ENCODE measurements at regions not wholly inside any gene's neighbourhood (a gene's known extent, or its start where the extent isn't known, plus 50 kb on each side); places are given as distances from the start of the nearest gene placed in this dataset.

- no peaks in the 10 kb centered on the region for H3F3A ChIP-seq (replicated peaks; ENCODE audit: low read depth)
- H3K27ac ChIP-seq (ENCODE audit: low read depth) = no peak overlapping the region
- H3K4me2 ChIP-seq = no peak overlapping the region
- DNase-seq (ENCODE audit: low spot score) (no peak), ATAC-seq (no peak)
- no peak overlapping the region for H2AFZ ChIP-seq
- no peak overlapping the region for H3K4me3 ChIP-seq
- no peaks in the 10 kb centered on the region for H4K20me1 ChIP-seq (replicated peaks; ENCODE audit: insufficient read depth)
- H3K4me1 ChIP-seq (ENCODE audit: insufficient read depth) = no peaks in the 10 kb centered on the region
- H3K27me3 ChIP-seq (ENCODE audit: insufficient read depth) = no peaks in the 10 kb centered on the region
- Mint-ChIP-seq H3K27me3 (ENCODE audit: insufficient read depth, low read depth, poor library complexity) (peaks cover 5% of the 10 kb centered on the region), H3K36me3 (ENCODE audit: low read depth) (no peaks in the 10 kb centered on the region), H3K4me1 (peaks cover 3% of the 10 kb centered on the region; the same call in 2 of the 3 replicates), H3K9me3 (no peaks in the 10 kb centered on the region), H3K27ac (no peak overlapping the region), H3K4me3 (no peak overlapping the region)
- H3K79me2 ChIP-seq (replicated peaks; ENCODE audit: insufficient read depth) = no peaks in the 10 kb centered on the region
- H3K36me3 ChIP-seq (ENCODE audit: insufficient read depth) = no peaks in the 10 kb centered on the region
- TF ChIP-seq NANOG (IDR thresholded peaks at IDR 0.05; ENCODE audit: borderline replicate concordance) = no peak
- TF ChIP-seq POLR2AphosphoS5 (IDR thresholded peaks at IDR 0.05; ENCODE audit: low read depth) = no peak
- no peak for TF ChIP-seq CREB1 (CRISPR knock-in tag; IDR thresholded peaks at IDR 0.05; ENCODE audit: low read depth)
- TF ChIP-seq ZNF331 (CRISPR knock-in tag; IDR thresholded peaks at IDR 0.05; ENCODE audit: low read depth) = no peak
- no peak for TF ChIP-seq JUNB (IDR thresholded peaks at IDR 0.05; ENCODE audit: unreplicated experiment)
- no peak for TF ChIP-seq EZH2 (IDR thresholded peaks at IDR 0.05; ENCODE audit: low read depth, unreplicated experiment)
- TF ChIP-seq, protein P1, sequence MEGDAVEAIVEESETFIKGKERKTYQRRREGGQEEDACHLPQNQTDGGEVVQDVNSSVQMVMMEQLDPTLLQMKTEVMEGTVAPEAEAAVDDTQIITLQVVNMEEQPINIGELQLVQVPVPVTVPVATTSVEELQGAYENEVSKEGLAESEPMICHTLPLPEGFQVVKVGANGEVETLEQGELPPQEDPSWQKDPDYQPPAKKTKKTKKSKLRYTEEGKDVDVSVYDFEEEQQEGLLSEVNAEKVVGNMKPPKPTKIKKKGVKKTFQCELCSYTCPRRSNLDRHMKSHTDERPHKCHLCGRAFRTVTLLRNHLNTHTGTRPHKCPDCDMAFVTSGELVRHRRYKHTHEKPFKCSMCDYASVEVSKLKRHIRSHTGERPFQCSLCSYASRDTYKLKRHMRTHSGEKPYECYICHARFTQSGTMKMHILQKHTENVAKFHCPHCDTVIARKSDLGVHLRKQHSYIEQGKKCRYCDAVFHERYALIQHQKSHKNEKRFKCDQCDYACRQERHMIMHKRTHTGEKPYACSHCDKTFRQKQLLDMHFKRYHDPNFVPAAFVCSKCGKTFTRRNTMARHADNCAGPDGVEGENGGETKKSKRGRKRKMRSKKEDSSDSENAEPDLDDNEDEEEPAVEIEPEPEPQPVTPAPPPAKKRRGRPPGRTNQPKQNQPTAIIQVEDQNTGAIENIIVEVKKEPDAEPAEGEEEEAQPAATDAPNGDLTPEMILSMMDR (conservative IDR thresholded peaks at IDR 0.05; ENCODE audit: low read depth in 2 of 2) = no peak
- TF ChIP-seq, protein P2, sequence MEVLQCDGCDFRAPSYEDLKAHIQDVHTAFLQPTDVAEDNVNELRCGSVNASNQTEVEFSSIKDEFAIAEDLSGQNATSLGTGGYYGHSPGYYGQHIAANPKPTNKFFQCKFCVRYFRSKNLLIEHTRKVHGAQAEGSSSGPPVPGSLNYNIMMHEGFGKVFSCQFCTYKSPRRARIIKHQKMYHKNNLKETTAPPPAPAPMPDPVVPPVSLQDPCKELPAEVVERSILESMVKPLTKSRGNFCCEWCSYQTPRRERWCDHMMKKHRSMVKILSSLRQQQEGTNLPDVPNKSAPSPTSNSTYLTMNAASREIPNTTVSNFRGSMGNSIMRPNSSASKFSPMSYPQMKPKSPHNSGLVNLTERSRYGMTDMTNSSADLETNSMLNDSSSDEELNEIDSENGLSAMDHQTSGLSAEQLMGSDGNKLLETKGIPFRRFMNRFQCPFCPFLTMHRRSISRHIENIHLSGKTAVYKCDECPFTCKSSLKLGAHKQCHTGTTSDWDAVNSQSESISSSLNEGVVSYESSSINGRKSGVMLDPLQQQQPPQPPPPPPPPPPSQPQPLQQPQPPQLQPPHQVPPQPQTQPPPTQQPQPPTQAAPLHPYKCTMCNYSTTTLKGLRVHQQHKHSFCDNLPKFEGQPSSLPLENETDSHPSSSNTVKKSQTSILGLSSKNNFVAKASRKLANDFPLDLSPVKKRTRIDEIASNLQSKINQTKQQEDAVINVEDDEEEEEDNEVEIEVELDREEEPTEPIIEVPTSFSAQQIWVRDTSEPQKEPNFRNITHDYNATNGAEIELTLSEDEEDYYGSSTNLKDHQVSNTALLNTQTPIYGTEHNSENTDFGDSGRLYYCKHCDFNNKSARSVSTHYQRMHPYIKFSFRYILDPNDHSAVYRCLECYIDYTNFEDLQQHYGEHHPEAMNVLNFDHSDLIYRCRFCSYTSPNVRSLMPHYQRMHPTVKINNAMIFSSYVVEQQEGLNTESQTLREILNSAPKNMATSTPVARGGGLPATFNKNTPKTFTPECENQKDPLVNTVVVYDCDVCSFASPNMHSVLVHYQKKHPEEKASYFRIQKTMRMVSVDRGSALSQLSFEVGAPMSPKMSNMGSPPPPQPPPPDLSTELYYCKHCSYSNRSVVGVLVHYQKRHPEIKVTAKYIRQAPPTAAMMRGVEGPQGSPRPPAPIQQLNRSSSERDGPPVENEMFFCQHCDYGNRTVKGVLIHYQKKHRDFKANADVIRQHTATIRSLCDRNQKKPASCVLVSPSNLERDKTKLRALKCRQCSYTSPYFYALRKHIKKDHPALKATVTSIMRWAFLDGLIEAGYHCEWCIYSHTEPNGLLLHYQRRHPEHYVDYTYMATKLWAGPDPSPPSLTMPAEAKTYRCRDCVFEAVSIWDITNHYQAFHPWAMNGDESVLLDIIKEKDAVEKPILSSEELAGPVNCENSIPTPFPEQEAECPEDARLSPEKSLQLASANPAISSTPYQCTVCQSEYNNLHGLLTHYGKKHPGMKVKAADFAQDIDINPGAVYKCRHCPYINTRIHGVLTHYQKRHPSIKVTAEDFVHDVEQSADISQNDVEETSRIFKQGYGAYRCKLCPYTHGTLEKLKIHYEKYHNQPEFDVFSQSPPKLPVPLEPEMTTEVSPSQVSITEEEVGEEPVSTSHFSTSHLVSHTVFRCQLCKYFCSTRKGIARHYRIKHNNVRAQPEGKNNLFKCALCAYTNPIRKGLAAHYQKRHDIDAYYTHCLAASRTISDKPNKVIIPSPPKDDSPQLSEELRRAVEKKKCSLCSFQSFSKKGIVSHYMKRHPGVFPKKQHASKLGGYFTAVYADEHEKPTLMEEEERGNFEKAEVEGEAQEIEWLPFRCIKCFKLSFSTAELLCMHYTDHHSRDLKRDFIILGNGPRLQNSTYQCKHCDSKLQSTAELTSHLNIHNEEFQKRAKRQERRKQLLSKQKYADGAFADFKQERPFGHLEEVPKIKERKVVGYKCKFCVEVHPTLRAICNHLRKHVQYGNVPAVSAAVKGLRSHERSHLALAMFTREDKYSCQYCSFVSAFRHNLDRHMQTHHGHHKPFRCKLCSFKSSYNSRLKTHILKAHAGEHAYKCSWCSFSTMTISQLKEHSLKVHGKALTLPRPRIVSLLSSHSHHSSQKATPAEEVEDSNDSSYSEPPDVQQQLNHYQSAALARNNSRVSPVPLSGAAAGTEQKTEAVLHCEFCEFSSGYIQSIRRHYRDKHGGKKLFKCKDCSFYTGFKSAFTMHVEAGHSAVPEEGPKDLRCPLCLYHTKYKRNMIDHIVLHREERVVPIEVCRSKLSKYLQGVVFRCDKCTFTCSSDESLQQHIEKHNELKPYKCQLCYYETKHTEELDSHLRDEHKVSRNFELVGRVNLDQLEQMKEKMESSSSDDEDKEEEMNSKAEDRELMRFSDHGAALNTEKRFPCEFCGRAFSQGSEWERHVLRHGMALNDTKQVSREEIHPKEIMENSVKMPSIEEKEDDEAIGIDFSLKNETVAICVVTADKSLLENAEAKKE (CRISPR knock-in tag; IDR thresholded peaks at IDR 0.05) = no peak
- TF ChIP-seq ZNF114 (CRISPR knock-in tag; IDR thresholded peaks at IDR 0.05) = no peak
- 0 out of 2 replicates have a peak, but pooled peaks cover 4% of the 10 kb centered on the region for H3K9me2 ChIP-seq (ENCODE audit: insufficient read depth)
Observed at GRCh38 chr4:13067077-13067476, 417.1 kb downstream of the RAB28 start.
